Tibial nerve (tissue), 4 donors: ENCODE measurements at regions not wholly inside any gene's neighbourhood (a gene's known extent, or its start where the extent isn't known, plus 50 kb on each side); places are given as distances from the start of the nearest gene placed in this dataset.

Experiments used
- DNase-seq, 2 donors: peaks; one replicate each; pipeline ENCODE4 v3.0.0-alpha.2; 2019; ENCODE audit warnings: low spot score in 2 of 2
- H3K27ac ChIP-seq, 4 donors: fragments of 200-600 bp; sonication (generic) in 3 of 4; one replicate each; pipeline ENCODE4 v1.5.1; 2017 to 2019; ENCODE audit warnings: mild to moderate bottlenecking in 1 of 4
- H3K27me3 ChIP-seq, 2 donors: fragments of 200-600 bp; sonication (generic) in 1 of 2; one replicate each; pipeline versions ENCODE4 v1.5.1 to v1.6.0; 2017 to 2019
- H3K36me3 ChIP-seq, 3 donors: fragments of 200-600 bp; sonication (generic); one replicate each; pipeline ENCODE4 v1.5.1; 2018 to 2019
- H3K4me1 ChIP-seq, 4 donors: fragments of 200-600 bp; sonication (generic) in 3 of 4; one replicate each; pipeline ENCODE4 v1.5.1; 2017 to 2019
- H3K4me3 ChIP-seq, 4 donors: fragments of 200-600 bp; sonication (generic) in 3 of 4; one replicate each; pipeline ENCODE4 v1.5.1; 2017 to 2019; ENCODE audit warnings: mild to moderate bottlenecking in 1 of 4, moderate library complexity in 1 of 4
- H3K9me3 ChIP-seq, 4 donors: fragments of 200-600 bp; sonication (generic) in 3 of 4; one replicate each; pipeline ENCODE4 v1.5.1; 2017 to 2019
- CTCF ChIP-seq, 5 experiments: fragments of 200-600 bp in 3 of 5; fragments of 450-650 bp in 2 of 5; sonication (generic) in 3 of 5; IDR thresholded peaks; one replicate each; pipeline ENCODE4 v1.5.1; 2016 to 2019; ENCODE audit warnings: antibody characterized with exemption in 5 of 5, mild to moderate bottlenecking in 3 of 5, moderate library complexity in 2 of 5
- EP300 ChIP-seq, 2 donors: sonication (generic); formaldehyde crosslinking; IDR thresholded peaks; one replicate each; pipeline ENCODE4 v1.6.1; 2017; ENCODE audit warnings: antibody characterized with exemption in 2 of 2, mild to moderate bottlenecking in 1 of 2
- POLR2A ChIP-seq, 2 donors: fragments of 450-650 bp; IDR thresholded peaks; one replicate each; pipeline ENCODE4 v1.6.1; 2017; ENCODE audit warnings: antibody characterized with exemption in 2 of 2, mild to moderate bottlenecking in 2 of 2, moderate library complexity in 2 of 2
- WGBS, 2 donors: methylation state at CpG; one replicate each; pipeline ENCODE4 v1.1.5; 2018; 5-methylcytosine and 5-hydroxymethylcytosine counted together

- Histone ChIP-seq H3K27ac (no peak overlapping the region), H3K36me3 (no peaks in the 10 kb centered on the region), H3K27me3 (no peaks in the 10 kb centered on the region), H3K4me3 (no peak overlapping the region), H3K4me1 (no peaks in the 10 kb centered on the region), H3K9me3 (peaks cover 0 to 4% (median 0%) of the 10 kb centered on the region in 4 donors)
- TF ChIP-seq POLR2A (IDR thresholded peaks at IDR 0.05) (no peak), EP300 (IDR thresholded peaks at IDR 0.05) (no peak), CTCF (IDR thresholded peaks at IDR 0.05) (no peak)
- no peak for DNase-seq
- 67 to 69% methylated on average over 1 of the region's 1 CpG for WGBS, 2 donors
Measured at GRCh38 chr16:35409503-35409902, 1950.1 kb downstream of the TP53TG3F start.

GRCh38 chr16:35410438-35410837 is 1951.0 kb downstream of the TP53TG3F start:
- H3K36me3 ChIP-seq: no peaks in the 10 kb centered on the region
- H3K4me1 ChIP-seq: no peaks in the 10 kb centered on the region
- no peak for DNase-seq
- H3K27me3 ChIP-seq: no peaks in the 10 kb centered on the region
- no peak overlapping the region for H3K4me3 ChIP-seq
- no peak for TF ChIP-seq CTCF (IDR thresholded peaks at IDR 0.05)
- no peak for TF ChIP-seq POLR2A (IDR thresholded peaks at IDR 0.05)
- TF ChIP-seq EP300 (IDR thresholded peaks at IDR 0.05): no peak
- H3K9me3 ChIP-seq: peaks cover 0 to 10% (median 0%) of the 10 kb centered on the region in 4 donors
- H3K27ac ChIP-seq: no peak overlapping the region

GRCh38 chr16:35411156-35411555 is 1951.7 kb downstream of the TP53TG3F start:
- Histone ChIP-seq H3K4me1 (no peaks in the 10 kb centered on the region), H3K36me3 (no peaks in the 10 kb centered on the region), H3K27me3 (no peaks in the 10 kb centered on the region), H3K4me3 (no peak overlapping the region), H3K9me3 (peaks cover 0 to 13% (median 0%) of the 10 kb centered on the region in 4 donors), H3K27ac (no peak overlapping the region)
- no peak for DNase-seq
- 74 to 75% methylated on average over 1 of the region's 1 CpG for WGBS, 2 donors
- no peak for TF ChIP-seq EP300 (IDR thresholded peaks at IDR 0.05)

- Histone ChIP-seq H3K27me3 (no peaks in the 10 kb centered on the region), H3K9me3 (peaks cover 0 to 24% (median 0%) of the 10 kb centered on the region in 4 donors), H3K4me3 (no peak overlapping the region), H3K36me3 (no peaks in the 10 kb centered on the region), H3K27ac (no peak overlapping the region), H3K4me1 (no peaks in the 10 kb centered on the region)
- 90% methylated on average over 14 of the region's 14 CpGs for WGBS, 2 donors
- DNase-seq: no peak
- no peak for TF ChIP-seq CTCF (IDR thresholded peaks at IDR 0.05)
- no peak for TF ChIP-seq EP300 (IDR thresholded peaks at IDR 0.05)
- no peak for TF ChIP-seq POLR2A (IDR thresholded peaks at IDR 0.05)
Measured at GRCh38 chr16:35414139-35414538, 1954.7 kb downstream of the TP53TG3F start.

GRCh38 chr16:35414563-35414962 is 1955.2 kb downstream of the TP53TG3F start:
- DNase-seq: no peak
- 74 to 85% methylated on average over 13 to 19 of the region's 19 CpGs for WGBS, 2 donors
- H3K4me1 ChIP-seq: no peaks in the 10 kb centered on the region
- H3K9me3 ChIP-seq: peaks cover 0 to 24% (median 0%) of the 10 kb centered on the region in 4 donors
- TF ChIP-seq CTCF (IDR thresholded peaks at IDR 0.05) (no peak), POLR2A (IDR thresholded peaks at IDR 0.05) (no peak), EP300 (IDR thresholded peaks at IDR 0.05) (no peak)
- no peak overlapping the region for H3K4me3 ChIP-seq
- H3K27ac ChIP-seq: no peak overlapping the region
- no peaks in the 10 kb centered on the region for H3K36me3 ChIP-seq
- H3K27me3 ChIP-seq: no peaks in the 10 kb centered on the region

GRCh38 chr16:35425270-35425669 is 1965.9 kb downstream of the TP53TG3F start:
- Histone ChIP-seq H3K4me1 (no peaks in the 10 kb centered on the region), H3K4me3 (no peak overlapping the region), H3K27me3 (no peaks in the 10 kb centered on the region), H3K36me3 (no peaks in the 10 kb centered on the region), H3K27ac (no peak overlapping the region), H3K9me3 (peaks cover 0 to 3% (median 0%) of the 10 kb centered on the region in 4 donors)
- 52 to 58% methylated on average over 32 of the region's 32 CpGs for WGBS, 2 donors
- DNase-seq: no peak
- no peak for TF ChIP-seq EP300 (IDR thresholded peaks at IDR 0.05)
- TF ChIP-seq POLR2A (IDR thresholded peaks at IDR 0.05): no peak
- no peak for TF ChIP-seq CTCF (IDR thresholded peaks at IDR 0.05)
